Glomerular visceral epithelial cell (primary cell): ENCODE measurements at regions not wholly inside any gene's neighbourhood (a gene's known extent, or its start where the extent isn't known, plus 50 kb on each side); places are given as distances from the start of the nearest gene placed in this dataset.

Source experiments
- DNase-seq: peaks from one replicate; pipeline ENCODE4 v3.0.0-alpha.2; 2016; ENCODE audit errors: extremely low spot score

GRCh38 chr1:87682565-87682964 is 353.9 kb downstream of the LMO4 start:
- DNase-seq, result no peak

GRCh38 chr1:87683196-87683956 is 354.7 kb downstream of the LMO4 start:
- no peak for DNase-seq

GRCh38 chr1:87684194-87684593 is 355.5 kb downstream of the LMO4 start:
- peak; percentile 40 for DNase-seq

- peak; percentile 25 for DNase-seq
Measured at GRCh38 chr1:87684713-87685205, 356.1 kb downstream of the LMO4 start.

GRCh38 chr1:87685311-87686135 is 356.8 kb downstream of the LMO4 start:
- no peak for DNase-seq

- no peak for DNase-seq
Measured at GRCh38 chr1:87686136-87686495, 357.4 kb downstream of the LMO4 start.

- DNase-seq, result no peak
Measured at GRCh38 chr1:87686671-87687070, 358.0 kb downstream of the LMO4 start.

GRCh38 chr1:87688136-87688535 is 359.5 kb downstream of the LMO4 start:
- no peak for DNase-seq

GRCh38 chr1:87689487-87689886 is 360.8 kb downstream of the LMO4 start:
- DNase-seq, result no peak

- DNase-seq, result no peak
Measured at GRCh38 chr1:87696483-87696882, 367.8 kb downstream of the LMO4 start.

GRCh38 chr1:87702455-87702854 is 373.8 kb downstream of the LMO4 start:
- DNase-seq, result no peak

- DNase-seq, result no peak
Measured at GRCh38 chr1:87705233-87705632, 376.6 kb downstream of the LMO4 start.

GRCh38 chr1:87706203-87706602 is 377.5 kb downstream of the LMO4 start:
- peak; percentile 11 for DNase-seq

GRCh38 chr1:87706779-87707228 is 378.1 kb downstream of the LMO4 start:
- no peak for DNase-seq

- no peak for DNase-seq
Measured at GRCh38 chr1:87707411-87707810, 378.7 kb downstream of the LMO4 start.

GRCh38 chr1:87712261-87713010 is 383.8 kb downstream of the LMO4 start:
- peak; percentile 16 for DNase-seq

GRCh38 chr1:87714278-87714677 is 385.6 kb downstream of the LMO4 start:
- DNase-seq, result no peak

GRCh38 chr1:87715052-87715451 is 386.4 kb downstream of the LMO4 start:
- no peak for DNase-seq

GRCh38 chr1:87715471-87715870 is 386.8 kb downstream of the LMO4 start:
- no peak for DNase-seq

- no peak for DNase-seq
Measured at GRCh38 chr1:87717157-87717670, 388.5 kb downstream of the LMO4 start.

GRCh38 chr1:87718241-87718950 is 389.7 kb downstream of the LMO4 start:
- no peak for DNase-seq
